C4-2B (cell line): ENCODE measurements at regions not wholly inside any gene's neighbourhood (a gene's known extent, or its start where the extent isn't known, plus 50 kb on each side); places are given as distances from the start of the nearest gene placed in this dataset.

Experiments used
- H3K27ac ChIP-seq: fragments of 450-650 bp; 2 replicates; pipeline ENCODE4 v1.5.1; 2017
- ZFX ChIP-seq: fragments of 450-650 bp; IDR thresholded peaks from 2 replicates; pipeline ENCODE4 v1.6.1; 2017
- TF ChIP-seq, protein P1 (sequence below): fragments of 450-650 bp; conservative IDR thresholded peaks from 2 replicates; pipeline ENCODE4 v1.5.1; 2017; ENCODE audit warnings: mild to moderate bottlenecking

DNA sequence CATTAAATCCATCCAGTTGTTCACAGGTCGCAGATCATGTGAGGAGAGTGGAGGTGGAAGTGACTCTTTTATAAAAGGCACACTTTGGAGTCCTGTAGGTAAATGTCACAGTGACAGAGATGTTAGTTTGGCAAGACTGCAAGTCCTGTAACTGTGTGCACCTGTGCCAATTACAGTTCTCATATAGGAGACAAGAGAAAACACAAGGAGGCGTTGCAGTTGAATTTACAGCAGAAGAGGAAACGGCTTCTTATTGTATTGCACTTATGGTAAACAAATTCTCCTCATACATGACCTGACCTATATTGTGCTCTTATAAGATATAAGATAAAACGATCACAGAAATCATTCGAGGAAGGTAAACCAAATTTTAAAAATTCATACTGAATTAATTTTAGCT lies 732.8 kb upstream of the SLC10A2 start:
- H3K27ac ChIP-seq: no peak overlapping the region
- TF ChIP-seq, protein P1, sequence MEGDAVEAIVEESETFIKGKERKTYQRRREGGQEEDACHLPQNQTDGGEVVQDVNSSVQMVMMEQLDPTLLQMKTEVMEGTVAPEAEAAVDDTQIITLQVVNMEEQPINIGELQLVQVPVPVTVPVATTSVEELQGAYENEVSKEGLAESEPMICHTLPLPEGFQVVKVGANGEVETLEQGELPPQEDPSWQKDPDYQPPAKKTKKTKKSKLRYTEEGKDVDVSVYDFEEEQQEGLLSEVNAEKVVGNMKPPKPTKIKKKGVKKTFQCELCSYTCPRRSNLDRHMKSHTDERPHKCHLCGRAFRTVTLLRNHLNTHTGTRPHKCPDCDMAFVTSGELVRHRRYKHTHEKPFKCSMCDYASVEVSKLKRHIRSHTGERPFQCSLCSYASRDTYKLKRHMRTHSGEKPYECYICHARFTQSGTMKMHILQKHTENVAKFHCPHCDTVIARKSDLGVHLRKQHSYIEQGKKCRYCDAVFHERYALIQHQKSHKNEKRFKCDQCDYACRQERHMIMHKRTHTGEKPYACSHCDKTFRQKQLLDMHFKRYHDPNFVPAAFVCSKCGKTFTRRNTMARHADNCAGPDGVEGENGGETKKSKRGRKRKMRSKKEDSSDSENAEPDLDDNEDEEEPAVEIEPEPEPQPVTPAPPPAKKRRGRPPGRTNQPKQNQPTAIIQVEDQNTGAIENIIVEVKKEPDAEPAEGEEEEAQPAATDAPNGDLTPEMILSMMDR: peak; percentile 41
- TF ChIP-seq ZFX: no peak

DNA sequence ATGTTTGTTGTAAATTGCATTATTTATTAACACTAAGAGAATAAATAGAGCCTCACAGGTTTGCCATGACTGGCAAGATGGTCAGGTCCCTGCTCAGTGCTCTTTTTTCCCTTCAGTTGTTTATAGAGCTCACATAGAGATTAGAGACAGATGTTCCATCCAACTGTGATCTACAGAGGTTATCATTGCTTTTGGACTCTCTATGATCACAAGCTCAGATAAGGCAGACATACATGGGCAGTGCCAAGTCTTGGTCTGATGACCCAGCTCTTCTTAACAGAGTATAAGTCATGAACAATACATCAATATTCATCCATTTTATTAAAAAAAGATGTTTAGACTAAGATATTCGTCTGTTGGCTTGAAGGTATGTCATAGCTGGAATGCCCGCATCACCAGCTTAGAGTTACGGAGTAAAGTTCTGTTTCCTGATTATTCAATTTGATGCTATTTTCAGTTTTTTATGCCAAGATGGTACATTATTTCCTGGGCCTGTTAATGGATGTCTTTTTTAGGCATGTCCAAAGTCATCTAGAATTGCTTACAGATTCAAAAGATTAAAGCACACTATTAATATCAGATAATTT lies 729.8 kb upstream of the SLC10A2 start:
- no peak overlapping the region for H3K27ac ChIP-seq
- TF ChIP-seq, protein P1: no peak
- TF ChIP-seq ZFX: no peak

DNA sequence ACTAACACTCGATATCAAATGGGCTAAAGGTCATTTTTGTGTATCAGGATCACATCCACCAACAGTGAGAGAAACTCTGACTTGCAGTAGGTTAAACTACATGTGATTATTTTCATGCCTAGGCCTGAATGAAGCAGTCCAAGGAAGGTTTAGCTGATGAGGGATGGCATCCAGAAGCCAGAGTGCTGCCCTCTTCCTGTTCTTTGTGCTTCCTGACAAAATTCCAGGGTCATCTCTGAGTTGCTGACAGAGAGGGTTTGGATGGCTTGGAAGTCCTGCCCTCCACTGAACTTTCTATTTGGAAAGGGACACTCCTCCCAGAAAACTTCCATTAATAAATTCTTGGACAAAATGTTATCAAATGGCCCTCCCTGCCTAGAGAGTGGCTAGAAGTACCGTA lies 728.3 kb upstream of the SLC10A2 start:
- H3K27ac ChIP-seq: no peak overlapping the region
- TF ChIP-seq, protein P1: no peak
- TF ChIP-seq ZFX: no peak

DNA sequence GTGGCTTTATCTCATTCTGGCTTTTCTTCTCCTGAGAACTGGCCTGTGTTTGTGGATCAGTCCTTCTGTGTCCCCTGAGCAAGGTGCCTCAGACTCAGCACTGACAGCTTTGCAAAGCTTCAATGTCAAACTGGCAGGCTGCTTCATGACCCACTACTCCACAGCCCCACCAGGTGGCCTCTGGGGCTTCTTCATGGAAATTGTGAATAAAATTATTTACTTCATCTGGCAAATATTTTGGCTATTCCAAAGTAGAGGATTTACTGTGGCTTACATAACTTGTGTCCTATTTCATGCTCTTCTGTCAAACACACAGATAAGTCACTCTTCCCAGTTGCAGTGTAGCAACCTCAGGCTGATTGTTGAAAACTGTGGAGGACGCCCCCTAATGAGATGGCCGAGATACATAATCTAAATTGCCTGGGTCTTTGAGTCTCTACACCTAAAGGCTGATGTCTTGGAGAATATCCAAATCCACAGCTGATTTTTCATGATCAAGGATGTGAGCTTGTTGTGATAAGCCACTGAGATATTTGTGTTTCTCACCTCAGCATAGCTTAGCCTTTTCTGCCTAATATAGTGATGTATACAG lies 721.9 kb upstream of the SLC10A2 start:
- TF ChIP-seq, protein P1: peak; percentile 44
- no peak for TF ChIP-seq ZFX

DNA sequence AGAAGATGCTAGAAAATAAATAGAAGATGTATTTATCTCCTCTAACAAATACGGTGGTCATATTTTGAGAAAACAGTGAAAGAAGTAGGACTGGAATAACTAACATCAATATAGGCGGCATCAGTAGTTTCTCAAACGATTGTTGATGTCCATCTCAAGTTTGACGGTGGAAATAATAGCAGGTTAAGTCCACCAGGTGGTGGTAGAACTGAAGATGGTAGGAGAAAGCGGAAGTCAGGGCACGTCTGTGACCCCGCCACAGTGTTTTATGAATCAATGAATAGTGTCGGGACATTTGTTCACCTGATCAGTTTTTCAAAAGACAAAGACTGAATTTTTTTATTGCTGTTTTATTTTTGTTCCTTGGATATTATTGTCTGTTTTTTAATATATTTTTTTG lies 706.4 kb upstream of the SLC10A2 start:
- TF ChIP-seq ZFX: no peak
- TF ChIP-seq, protein P1: peak; percentile 68
- no peak overlapping the region for H3K27ac ChIP-seq

More for the DNA sequence above, 721.9 kb upstream of the SLC10A2 start:
- no peak overlapping the region for H3K27ac ChIP-seq

DNA sequence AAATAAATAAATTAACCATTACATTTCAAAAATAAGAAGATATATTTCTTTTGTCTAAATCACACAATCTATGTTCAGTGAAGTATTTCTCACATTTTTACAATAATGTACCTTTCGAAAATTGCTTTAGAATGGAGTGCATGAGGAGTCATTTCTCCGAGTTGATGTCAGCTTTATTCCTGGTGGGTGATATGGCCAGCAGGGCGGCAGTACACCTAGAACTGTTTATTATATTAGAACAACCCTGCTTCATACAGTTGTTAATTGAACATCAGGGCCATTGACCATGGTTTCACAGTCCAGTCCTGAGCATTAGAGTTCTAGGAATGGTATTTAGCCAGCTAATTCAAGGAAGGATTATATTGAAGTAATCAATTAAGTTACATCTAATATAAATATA lies 696.3 kb upstream of the SLC10A2 start:
- TF ChIP-seq, protein P1: peak; percentile 25
- TF ChIP-seq ZFX: no peak
- H3K27ac ChIP-seq: no peak overlapping the region

DNA sequence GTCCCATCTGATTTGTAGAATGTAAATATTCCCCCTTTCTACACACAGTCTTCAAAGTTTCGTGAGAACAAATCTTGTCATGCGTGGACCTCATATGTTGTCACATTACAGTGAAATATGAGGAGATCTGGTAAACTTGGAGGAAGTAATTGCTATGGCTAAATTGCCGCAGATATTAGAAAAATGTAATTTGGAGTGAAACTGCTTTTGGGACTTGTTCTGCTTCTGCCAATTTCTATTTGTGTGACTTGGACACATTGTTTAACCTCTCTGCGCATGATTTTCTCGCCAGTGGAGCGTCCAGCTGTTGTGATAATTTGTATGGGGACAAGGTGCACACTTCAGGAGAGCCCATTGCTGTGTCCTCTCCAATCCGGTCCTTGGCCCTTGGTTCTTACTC lies 693.1 kb upstream of the SLC10A2 start:
- TF ChIP-seq ZFX: no peak
- TF ChIP-seq, protein P1: no peak
- H3K27ac ChIP-seq: no peak overlapping the region
